ENCODE measurements at regions not wholly inside any gene's neighbourhood (a gene's known extent, or its start where the extent isn't known, plus 50 kb on each side); places are given as distances from the start of the nearest gene placed in this dataset.

- no peak overlapping the region for H3K4me3 ChIP-seq (ENCODE audit: low read depth, low read length, poor library complexity, severe bottlenecking)
- no peaks in the 10 kb centered on the region for H3K36me3 ChIP-seq (ENCODE audit: insufficient read depth, low read length)
- H3K27ac ChIP-seq (ENCODE audit: low read depth, low read length, poor library complexity, severe bottlenecking) = no peak overlapping the region
- H3F3A ChIP-seq (ENCODE audit: insufficient read depth, low read length) = no peaks in the 10 kb centered on the region
- H3K27me3 ChIP-seq (ENCODE audit: insufficient read depth, low read length) = no peaks in the 10 kb centered on the region
- H4K20me1 ChIP-seq (ENCODE audit: insufficient read depth, low read length) = no peaks in the 10 kb centered on the region
- peaks cover 2% of the 10 kb centered on the region; the same call in 1 of the 2 replicates for H3K9me3 ChIP-seq (ENCODE audit: low read length)
- TF ChIP-seq EZH2 (IDR thresholded peaks at IDR 0.05; ENCODE audit: borderline replicate concordance, low read length) (no peak), CTCF (IDR thresholded peaks at IDR 0.05; ENCODE audit: low read length) (no peak)
- H3K79me2 ChIP-seq (ENCODE audit: insufficient read depth, low read length) = no peaks in the 10 kb centered on the region
- H3K9me2 ChIP-seq (ENCODE audit: low read depth, low read length) = no peaks in the 10 kb centered on the region
- H3K9ac ChIP-seq (ENCODE audit: low read length) = no peak overlapping the region
- no peaks in the 10 kb centered on the region for H3K4me1 ChIP-seq (ENCODE audit: insufficient read depth, low read length, severe bottlenecking)
- no peak overlapping the region for H3K4me2 ChIP-seq (ENCODE audit: low read length)
- no peak overlapping the region for H2AFZ ChIP-seq (ENCODE audit: low read length)
These were observed 164.3 kb downstream of the AASDHPPT start for GRCh38 chr11:106241601-106242257.

DNA sequence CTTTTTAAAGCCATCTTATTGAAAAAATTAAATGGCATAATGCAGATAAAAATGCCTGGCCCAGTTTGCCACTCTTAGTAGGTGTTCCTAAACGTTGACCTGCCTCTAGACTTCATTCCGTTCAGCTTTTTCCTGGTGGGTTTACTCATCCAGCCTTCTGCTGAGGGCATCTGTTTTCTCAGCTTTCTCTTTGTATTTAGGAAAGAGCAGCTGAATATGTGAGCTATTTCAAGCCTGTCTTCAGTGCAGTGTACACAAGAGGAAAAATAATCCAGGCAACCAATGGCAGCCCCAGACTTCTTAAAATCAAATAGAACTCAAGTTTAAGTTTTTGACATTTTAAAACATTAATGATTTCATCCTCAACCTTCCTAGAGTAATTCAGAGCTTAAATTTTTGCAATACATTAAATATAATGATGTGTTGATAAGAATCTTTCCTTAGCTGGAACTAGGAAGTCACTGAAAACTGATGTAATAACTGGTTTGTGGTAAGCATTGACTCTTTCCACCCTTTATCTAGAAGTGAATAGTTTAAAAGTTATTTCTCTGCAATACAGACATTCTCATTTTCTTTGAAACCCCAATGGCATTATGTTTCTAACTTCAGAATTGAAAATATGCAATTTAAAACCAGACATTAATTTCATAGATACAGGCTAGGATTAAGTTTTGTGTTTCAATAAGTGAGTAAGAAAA is 165.4 kb downstream of the AASDHPPT start:
- Histone ChIP-seq H2AFZ (ENCODE audit: low read length) (no peak overlapping the region), H3K27ac (ENCODE audit: low read depth, low read length, poor library complexity, severe bottlenecking) (no peak overlapping the region), H3K27me3 (ENCODE audit: insufficient read depth, low read length) (no peaks in the 10 kb centered on the region), H3F3A (ENCODE audit: insufficient read depth, low read length) (no peaks in the 10 kb centered on the region), H3K36me3 (ENCODE audit: insufficient read depth, low read length) (no peaks in the 10 kb centered on the region), H3K79me2 (ENCODE audit: insufficient read depth, low read length) (no peaks in the 10 kb centered on the region), H4K20me1 (ENCODE audit: insufficient read depth, low read length) (no peaks in the 10 kb centered on the region), H3K4me2 (ENCODE audit: low read length) (no peak overlapping the region), H3K4me1 (ENCODE audit: insufficient read depth, low read length, severe bottlenecking) (no peaks in the 10 kb centered on the region), H3K9ac (ENCODE audit: low read length) (no peak overlapping the region), H3K9me2 (ENCODE audit: low read depth, low read length) (no peaks in the 10 kb centered on the region), H3K9me3 (ENCODE audit: low read length) (peaks cover 2% of the 10 kb centered on the region; the same call in 1 of the 2 replicates), H3K4me3 (ENCODE audit: low read depth, low read length, poor library complexity, severe bottlenecking) (no peak overlapping the region)
- TF ChIP-seq CTCF (IDR thresholded peaks at IDR 0.05; ENCODE audit: low read length) (no peak), EZH2 (IDR thresholded peaks at IDR 0.05; ENCODE audit: borderline replicate concordance, low read length) (no peak)

- TF ChIP-seq EZH2 (IDR thresholded peaks at IDR 0.05; ENCODE audit: borderline replicate concordance, low read length) (no peak), CTCF (IDR thresholded peaks at IDR 0.05; ENCODE audit: low read length) (no peak)
- H3K4me1 ChIP-seq (ENCODE audit: insufficient read depth, low read length, severe bottlenecking) = no peaks in the 10 kb centered on the region
- H3K4me2 ChIP-seq (ENCODE audit: low read length) = no peak overlapping the region
- no peaks in the 10 kb centered on the region for H3K36me3 ChIP-seq (ENCODE audit: insufficient read depth, low read length)
- peaks cover 2% of the 10 kb centered on the region; the same call in 1 of the 2 replicates for H3K9me3 ChIP-seq (ENCODE audit: low read length)
- H3K27ac ChIP-seq (ENCODE audit: low read depth, low read length, poor library complexity, severe bottlenecking) = no peak overlapping the region
- H3K27me3 ChIP-seq (ENCODE audit: insufficient read depth, low read length) = no peaks in the 10 kb centered on the region
- no peaks in the 10 kb centered on the region for H4K20me1 ChIP-seq (ENCODE audit: insufficient read depth, low read length)
- H3F3A ChIP-seq (ENCODE audit: insufficient read depth, low read length) = no peaks in the 10 kb centered on the region
- no peak overlapping the region for H3K9ac ChIP-seq (ENCODE audit: low read length)
- no peaks in the 10 kb centered on the region for H3K9me2 ChIP-seq (ENCODE audit: low read depth, low read length)
- H3K79me2 ChIP-seq (ENCODE audit: insufficient read depth, low read length) = no peaks in the 10 kb centered on the region
- H3K4me3 ChIP-seq (ENCODE audit: low read depth, low read length, poor library complexity, severe bottlenecking) = no peak overlapping the region
- H2AFZ ChIP-seq (ENCODE audit: low read length) = no peak overlapping the region
These were observed 169.0 kb downstream of the AASDHPPT start for GRCh38 chr11:106246495-106246894.
